HG02798 (cell line): ENCODE measurements at regions not wholly inside any gene's neighbourhood (a gene's known extent, or its start where the extent isn't known, plus 50 kb on each side); places are given as distances from the start of the nearest gene placed in this dataset.
"Not testable (repeated sequence)": the region's sequence is repeated elsewhere in the genome, so short reads cannot be mapped to it uniquely, and the experiment has no call there.

Experiments
- ATAC-seq: cut with Tn5 transposase; IDR thresholded peaks from one replicate; pipeline ENCODE4 v1.9.1; 2021; ENCODE audit warnings: mild to moderate bottlenecking; ENCODE audit not compliant: unreplicated experiment, poor library complexity

DNA sequence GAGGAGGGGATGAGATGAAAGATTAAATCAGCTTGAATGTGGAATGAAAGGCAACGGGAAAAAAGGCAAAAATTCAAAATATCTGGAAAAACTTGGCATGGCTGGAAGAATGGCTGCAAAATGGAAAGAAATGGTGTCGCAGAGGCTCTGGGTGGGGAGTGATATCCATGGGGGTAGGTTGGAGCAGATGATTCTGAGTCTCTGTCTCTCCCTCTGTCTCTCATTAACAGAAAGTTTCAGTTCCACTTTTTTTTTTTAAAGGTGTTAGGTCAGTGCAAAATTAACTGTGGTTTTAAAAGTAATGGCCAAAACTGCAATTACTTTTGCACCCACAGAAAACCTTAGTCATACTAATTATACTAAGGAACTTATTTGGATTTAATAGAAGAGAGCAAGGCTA lies 931.1 kb upstream of the USP9Y start:
- ATAC-seq, result peak; percentile 50

- not testable (repeated sequence) for ATAC-seq
These were observed 921.3 kb upstream of the USP9Y start for GRCh38 chrY:11779743-11780142.

GRCh38 chrY:11789057-11789456 lies 912.0 kb upstream of the USP9Y start:
- not testable (repeated sequence) for ATAC-seq

DNA sequence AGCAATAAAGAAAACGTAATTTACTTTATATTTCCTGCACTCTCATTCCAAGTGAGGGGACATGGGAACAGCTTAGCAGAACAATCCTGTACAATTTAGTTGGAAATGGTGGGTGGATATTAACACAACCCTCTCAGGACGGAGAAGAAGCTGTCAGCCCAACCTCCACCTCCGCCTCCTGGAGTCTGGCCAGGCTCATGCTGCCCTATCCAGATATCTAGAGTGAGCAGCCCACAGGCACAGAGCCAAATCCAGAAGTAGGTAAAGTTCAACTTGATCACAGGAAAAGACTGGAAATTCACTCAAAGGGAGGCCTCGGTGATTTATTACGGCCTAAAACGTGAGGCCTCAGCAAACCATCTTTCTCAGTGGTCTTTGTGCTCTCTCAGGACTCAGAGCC lies 877.3 kb upstream of the USP9Y start:
- ATAC-seq, result not testable (repeated sequence)

DNA sequence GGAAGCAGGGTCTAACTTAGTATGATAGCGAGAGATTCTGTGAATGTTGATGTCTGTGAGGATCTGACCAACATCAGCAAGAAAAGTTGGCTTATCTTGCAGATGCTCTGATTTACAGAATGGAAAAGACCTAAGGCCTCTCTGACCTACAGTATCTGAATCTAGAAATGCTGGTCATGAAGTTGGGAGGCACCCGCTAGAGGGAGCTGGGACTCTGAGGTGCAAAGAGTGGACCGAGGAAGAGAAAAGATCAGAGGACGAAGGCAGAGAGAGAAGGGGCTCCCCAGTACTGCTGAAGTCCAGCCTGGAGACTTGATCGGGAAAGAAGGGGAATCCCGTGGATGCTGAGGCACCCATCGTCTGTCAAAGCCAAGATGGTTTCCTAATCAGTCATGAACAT lies 866.8 kb upstream of the USP9Y start:
- not testable (repeated sequence) for ATAC-seq
